SU-DHL-6 (cell line): ENCODE measurements at regions not wholly inside any gene's neighbourhood (a gene's known extent, or its start where the extent isn't known, plus 50 kb on each side); places are given as distances from the start of the nearest gene placed in this dataset.

Experiments
- H2AFZ ChIP-seq: fragments of 200-600 bp; sonication (generic); 2 replicates; pipeline ENCODE4 v1.6.1; 2014; ENCODE audit warnings: low read depth, mild to moderate bottlenecking, moderate library complexity, mixed read lengths, antibody characterized with exemption, low read length; ENCODE audit not compliant: severe bottlenecking
- H3F3A ChIP-seq: fragments of 200-600 bp; shearing (Covaris generic); 2 replicates; pipeline ENCODE4 v1.6.0; 2016; ENCODE audit warnings: antibody characterized with exemption, mild to moderate bottlenecking; ENCODE audit not compliant: insufficient read depth
- H3K27ac ChIP-seq: fragments of 200-600 bp; sonication (generic); 2 replicates; pipeline ENCODE4 v1.5.1; 2016; ENCODE audit warnings: low read depth, mild to moderate bottlenecking, low read length, moderate library complexity, mixed read lengths
- H3K27me3 ChIP-seq: fragments of 200-600 bp; sonication (generic), shearing (Covaris generic); 2 replicates; pipeline ENCODE4 v1.6.0; 2014; ENCODE audit warnings: mild to moderate bottlenecking, low read length
- H3K36me3 ChIP-seq: fragments of 200-600 bp; sonication (generic); 2 replicates; pipeline ENCODE4 v1.6.1; 2014; ENCODE audit warnings: mild to moderate bottlenecking, low read length, mixed read lengths
- H3K4me2 ChIP-seq: fragments of 300-600, 200-600 bp; shearing (Covaris generic), sonication (generic); 2 replicates; pipeline ENCODE4 v1.6.0; 2014; ENCODE audit warnings: low read length, low read depth, mild to moderate bottlenecking; ENCODE audit not compliant: poor library complexity, severe bottlenecking
- H3K4me3 ChIP-seq: fragments of 200-600 bp; sonication (generic); 2 replicates; pipeline ENCODE4 v1.5.1; 2014; ENCODE audit warnings: antibody characterized with exemption, low read length, mild to moderate bottlenecking, mixed read lengths; ENCODE audit not compliant: insufficient read depth, poor library complexity, severe bottlenecking
- H3K79me2 ChIP-seq: fragments of 200-600 bp; sonication (generic); 2 replicates; pipeline ENCODE4 v1.6.1; 2014; ENCODE audit warnings: mild to moderate bottlenecking, low read length, moderate library complexity; ENCODE audit not compliant: insufficient read depth
- H3K9ac ChIP-seq: fragments of 200-600 bp; sonication (generic); 2 replicates; pipeline ENCODE4 v1.7.0; 2014; ENCODE audit warnings: mild to moderate bottlenecking, low read length
- H3K9me2 ChIP-seq: fragments of 200-600 bp; sonication (generic); replicated peaks from 2 replicates; pipeline ENCODE4 v1.6.1; 2014; ENCODE audit warnings: low read length; ENCODE audit not compliant: insufficient read depth
- H3K9me3 ChIP-seq: fragments of 200-600 bp; sonication (generic); 2 replicates; pipeline ENCODE4 v1.6.1; 2014; ENCODE audit warnings: low read length, mixed read lengths; ENCODE audit not compliant: insufficient read depth
- H4K20me1 ChIP-seq: fragments of 200-600 bp; sonication (generic); 2 replicates; pipeline ENCODE4 v1.6.1; 2014; ENCODE audit warnings: low read depth, mild to moderate bottlenecking, antibody characterized with exemption, low read length, moderate library complexity, mixed read lengths
- EZH2phosphoT487 ChIP-seq: fragments of 200-600 bp; sonication (generic), shearing (Covaris generic); conservative IDR thresholded peaks from 2 replicates; pipeline ENCODE4 v1.6.1; 2018; ENCODE audit warnings: mild to moderate bottlenecking, antibody characterized with exemption, low read length, moderate library complexity, mixed read lengths
- TF ChIP-seq, protein P1 (sequence below): fragments of 200-600 bp; sonication (generic); IDR thresholded peaks from one replicate; pipeline ENCODE4 v1.5.1; 2017; ENCODE audit warnings: antibody characterized with exemption, mild to moderate bottlenecking, low read length, moderate library complexity; ENCODE audit not compliant: insufficient read depth, poor library complexity, severe bottlenecking

DNA sequence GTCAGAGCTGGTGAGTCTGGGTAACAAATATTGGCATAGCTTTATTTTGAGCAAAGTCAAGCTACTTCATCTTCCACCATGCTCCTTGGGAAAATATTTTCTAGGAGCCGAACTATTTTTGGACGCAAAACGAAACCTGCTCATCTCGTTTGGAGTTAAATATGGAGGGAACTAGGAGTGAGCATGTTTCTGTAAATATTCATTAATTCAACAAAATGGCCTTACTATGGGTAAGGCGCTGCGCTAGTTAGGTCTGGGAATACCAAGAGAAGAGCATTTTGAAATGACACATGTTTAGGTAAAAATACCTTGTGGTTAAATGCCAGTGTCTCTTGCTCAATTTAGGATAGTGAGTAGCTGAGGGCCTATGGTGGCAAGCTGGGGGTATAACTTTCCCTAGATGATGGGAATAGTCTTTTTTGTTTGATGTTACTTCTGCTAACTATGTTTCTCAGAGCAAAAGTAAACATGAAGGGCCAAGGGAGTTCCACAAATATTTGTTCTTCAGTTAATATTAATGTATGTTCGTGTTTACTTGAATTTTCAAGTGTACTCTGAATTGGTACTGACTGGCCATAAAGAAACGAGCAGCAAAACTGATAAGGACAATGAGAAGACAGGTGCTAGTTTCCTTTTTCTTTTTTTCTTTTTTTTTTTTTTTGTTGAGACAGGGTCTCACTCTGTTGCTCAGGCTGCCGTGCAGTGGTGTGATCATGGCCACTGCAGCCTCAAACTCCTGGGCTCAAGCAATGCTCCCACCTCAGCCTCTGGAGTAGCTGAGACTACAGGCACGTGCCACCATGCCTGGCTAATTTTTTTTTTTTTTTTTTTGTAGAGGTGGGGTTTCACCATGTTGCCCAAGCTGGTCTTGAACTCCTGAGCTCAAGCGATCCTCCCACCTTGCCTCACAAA is 77.7 kb downstream of the MAP1LC3B2 start:
- no peak overlapping the region for H3K4me3 ChIP-seq
- H3K9me2 ChIP-seq = no peaks in the 10 kb centered on the region
- H3F3A ChIP-seq = no peaks in the 10 kb centered on the region
- no peak for TF ChIP-seq EZH2phosphoT487
- TF ChIP-seq, protein P1, sequence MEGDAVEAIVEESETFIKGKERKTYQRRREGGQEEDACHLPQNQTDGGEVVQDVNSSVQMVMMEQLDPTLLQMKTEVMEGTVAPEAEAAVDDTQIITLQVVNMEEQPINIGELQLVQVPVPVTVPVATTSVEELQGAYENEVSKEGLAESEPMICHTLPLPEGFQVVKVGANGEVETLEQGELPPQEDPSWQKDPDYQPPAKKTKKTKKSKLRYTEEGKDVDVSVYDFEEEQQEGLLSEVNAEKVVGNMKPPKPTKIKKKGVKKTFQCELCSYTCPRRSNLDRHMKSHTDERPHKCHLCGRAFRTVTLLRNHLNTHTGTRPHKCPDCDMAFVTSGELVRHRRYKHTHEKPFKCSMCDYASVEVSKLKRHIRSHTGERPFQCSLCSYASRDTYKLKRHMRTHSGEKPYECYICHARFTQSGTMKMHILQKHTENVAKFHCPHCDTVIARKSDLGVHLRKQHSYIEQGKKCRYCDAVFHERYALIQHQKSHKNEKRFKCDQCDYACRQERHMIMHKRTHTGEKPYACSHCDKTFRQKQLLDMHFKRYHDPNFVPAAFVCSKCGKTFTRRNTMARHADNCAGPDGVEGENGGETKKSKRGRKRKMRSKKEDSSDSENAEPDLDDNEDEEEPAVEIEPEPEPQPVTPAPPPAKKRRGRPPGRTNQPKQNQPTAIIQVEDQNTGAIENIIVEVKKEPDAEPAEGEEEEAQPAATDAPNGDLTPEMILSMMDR = no peak
- H3K27me3 ChIP-seq = no peaks in the 10 kb centered on the region
- no peak overlapping the region for H3K9ac ChIP-seq
- H3K9me3 ChIP-seq = no peaks in the 10 kb centered on the region
- no peaks in the 10 kb centered on the region for H3K79me2 ChIP-seq
- no peak overlapping the region for H3K27ac ChIP-seq
- no peak overlapping the region for H2AFZ ChIP-seq
- H4K20me1 ChIP-seq = no peaks in the 10 kb centered on the region
- H3K36me3 ChIP-seq = no peaks in the 10 kb centered on the region
- H3K4me2 ChIP-seq = no peak overlapping the region

DNA sequence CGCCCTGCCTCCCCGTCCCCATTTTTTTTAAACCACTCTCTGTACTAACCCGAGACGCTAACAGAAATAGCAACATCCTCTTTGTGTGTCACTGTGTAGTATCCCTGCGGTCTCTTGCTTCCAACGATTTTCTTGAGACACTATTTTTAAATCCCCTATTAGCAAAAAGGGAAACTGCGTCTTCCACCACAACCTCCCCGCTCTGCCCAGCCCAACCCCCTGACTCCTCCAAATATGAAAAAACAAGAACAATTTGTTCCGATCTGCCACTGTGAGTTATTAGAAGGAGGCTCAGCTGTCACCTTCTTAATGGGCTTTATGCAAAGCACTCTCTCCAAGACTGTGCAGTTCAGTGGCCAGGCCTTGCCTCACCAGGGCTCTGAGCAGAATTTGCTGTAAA is 76.3 kb downstream of the MAP1LC3B2 start:
- no peaks in the 10 kb centered on the region for H3K36me3 ChIP-seq
- H4K20me1 ChIP-seq = no peaks in the 10 kb centered on the region
- no peaks in the 10 kb centered on the region for H3K9me3 ChIP-seq
- no peak overlapping the region for H3K27ac ChIP-seq
- no peak overlapping the region for H2AFZ ChIP-seq
- no peak overlapping the region for H3K4me2 ChIP-seq
- H3K4me3 ChIP-seq = no peak overlapping the region
- no peaks in the 10 kb centered on the region for H3K79me2 ChIP-seq
- H3K27me3 ChIP-seq = no peaks in the 10 kb centered on the region
- TF ChIP-seq, protein P1 = no peak
- no peak for TF ChIP-seq EZH2phosphoT487
- no peaks in the 10 kb centered on the region for H3K9me2 ChIP-seq
- no peak overlapping the region for H3K9ac ChIP-seq
- no peaks in the 10 kb centered on the region for H3F3A ChIP-seq

DNA sequence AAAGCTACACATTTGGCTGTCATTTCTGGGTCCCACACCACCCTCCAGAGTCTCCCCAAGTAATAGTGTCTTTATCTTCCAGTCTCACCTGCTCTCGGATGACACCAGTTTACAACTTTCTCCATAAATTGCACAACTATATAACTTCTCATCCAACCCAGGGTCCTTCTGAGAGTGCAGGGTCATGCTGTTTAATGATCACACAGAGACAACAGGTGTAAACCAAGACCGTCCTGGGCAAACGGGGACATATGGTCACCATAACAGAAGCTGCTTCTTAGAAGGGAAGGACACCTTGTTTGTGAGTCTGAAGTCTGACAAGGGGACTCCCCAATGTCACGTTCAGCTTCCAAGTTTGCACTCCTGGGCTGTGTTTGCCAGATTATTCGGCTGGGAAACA is 74.3 kb downstream of the MAP1LC3B2 start:
- Histone ChIP-seq H3K79me2 (no peaks in the 10 kb centered on the region), H3K9me3 (no peaks in the 10 kb centered on the region), H3K9me2 (no peaks in the 10 kb centered on the region), H3K4me3 (no peak overlapping the region), H2AFZ (no peak overlapping the region), H3K36me3 (no peaks in the 10 kb centered on the region), H3K9ac (no peak overlapping the region), H3F3A (no peaks in the 10 kb centered on the region), H4K20me1 (no peaks in the 10 kb centered on the region), H3K27me3 (no peaks in the 10 kb centered on the region), H3K27ac (no peak overlapping the region), H3K4me2 (no peak overlapping the region)
- no peak for TF ChIP-seq EZH2phosphoT487
- TF ChIP-seq, protein P1 = no peak
